NB4 (cell line): ENCODE measurements at regions not wholly inside any gene's neighbourhood (a gene's known extent, or its start where the extent isn't known, plus 50 kb on each side); places are given as distances from the start of the nearest gene placed in this dataset.

ENCODE experiments used
- DNase-seq: peaks from one replicate; pipeline ENCODE4 v3.0.0; 2010; ENCODE audit warnings: low read depth
- H3K4me3 ChIP-seq: one replicate; pipeline ENCODE4 v1.5.1; 2011; ENCODE audit warnings: mild to moderate bottlenecking, low read depth, low read length, moderate library complexity
- CTCF ChIP-seq: IDR thresholded peaks from one replicate; pipeline ENCODE4 v1.5.1; 2012; ENCODE audit warnings: low read depth, low read length
- MYC ChIP-seq: IDR thresholded peaks from 2 replicates; pipeline ENCODE4 v1.6.1; 2011; ENCODE audit warnings: low read depth, low read length
- POLR2A ChIP-seq: IDR thresholded peaks from 2 replicates; pipeline ENCODE4 v1.6.1; 2011; ENCODE audit warnings: mild to moderate bottlenecking; ENCODE audit not compliant: insufficient read length; ENCODE audit errors: extremely low read depth
- TF ChIP-seq, protein P1 (sequence below): IDR thresholded peaks from 2 replicates; pipeline ENCODE4 v1.6.1; 2011; ENCODE audit warnings: low read depth, low read length

DNA sequence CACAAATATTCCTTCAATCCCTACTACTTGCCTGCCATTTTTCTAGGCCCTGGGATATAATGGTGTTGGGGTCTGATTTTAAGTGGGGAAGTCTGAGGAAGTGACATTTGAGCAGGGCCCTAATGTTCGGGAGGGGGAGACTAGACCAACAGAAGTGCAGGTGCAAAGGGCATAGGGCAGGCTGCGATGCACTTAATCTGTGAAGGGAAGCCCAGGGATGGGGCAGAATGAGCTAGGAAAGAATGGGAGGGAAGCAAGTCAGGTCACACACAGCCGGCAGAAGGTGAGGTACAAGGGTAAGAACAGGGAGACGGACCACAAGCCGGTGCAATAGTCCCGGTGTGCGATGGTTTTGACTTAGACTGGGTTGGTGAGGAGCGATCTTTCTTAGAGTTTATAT lies 146.8 kb downstream of the UNC5CL start:
- TF ChIP-seq, protein P1, sequence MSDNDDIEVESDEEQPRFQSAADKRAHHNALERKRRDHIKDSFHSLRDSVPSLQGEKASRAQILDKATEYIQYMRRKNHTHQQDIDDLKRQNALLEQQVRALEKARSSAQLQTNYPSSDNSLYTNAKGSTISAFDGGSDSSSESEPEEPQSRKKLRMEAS, result no peak
- TF ChIP-seq MYC, result no peak
- no peak for TF ChIP-seq POLR2A
- TF ChIP-seq CTCF, result no peak
- no peak overlapping the region for H3K4me3 ChIP-seq
- no peak for DNase-seq

- no peak overlapping the region for H3K4me3 ChIP-seq
- DNase-seq, result no peak
- TF ChIP-seq POLR2A (no peak), CTCF (no peak), MYC (no peak)
- TF ChIP-seq, protein P1, result no peak
These were observed 147.3 kb downstream of the UNC5CL start for GRCh38 chr6:40891686-40892085.

DNA sequence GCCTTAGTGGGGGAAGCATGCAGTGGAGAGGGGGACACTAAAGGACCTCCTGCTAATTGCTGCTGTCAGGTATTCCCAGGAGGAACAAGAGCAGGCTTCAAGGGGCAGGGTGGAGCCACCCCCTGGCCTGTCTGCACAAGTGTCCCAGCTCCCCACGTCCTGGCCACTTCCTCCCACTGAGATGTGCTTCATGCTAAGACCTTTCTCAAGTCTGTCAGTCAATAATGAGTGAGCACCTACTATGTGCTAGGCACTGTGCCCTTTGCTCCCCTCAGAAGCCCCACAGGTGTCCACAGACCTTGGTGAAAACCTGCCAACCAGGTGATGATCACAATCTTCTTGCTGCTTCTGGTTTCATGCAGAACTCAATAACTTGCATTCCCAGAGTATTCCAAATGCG lies 147.9 kb downstream of the UNC5CL start:
- DNase-seq, result no peak
- TF ChIP-seq MYC, result no peak
- TF ChIP-seq, protein P1, result no peak
- TF ChIP-seq POLR2A, result no peak
- TF ChIP-seq CTCF, result no peak
- H3K4me3 ChIP-seq, result no peak overlapping the region

DNA sequence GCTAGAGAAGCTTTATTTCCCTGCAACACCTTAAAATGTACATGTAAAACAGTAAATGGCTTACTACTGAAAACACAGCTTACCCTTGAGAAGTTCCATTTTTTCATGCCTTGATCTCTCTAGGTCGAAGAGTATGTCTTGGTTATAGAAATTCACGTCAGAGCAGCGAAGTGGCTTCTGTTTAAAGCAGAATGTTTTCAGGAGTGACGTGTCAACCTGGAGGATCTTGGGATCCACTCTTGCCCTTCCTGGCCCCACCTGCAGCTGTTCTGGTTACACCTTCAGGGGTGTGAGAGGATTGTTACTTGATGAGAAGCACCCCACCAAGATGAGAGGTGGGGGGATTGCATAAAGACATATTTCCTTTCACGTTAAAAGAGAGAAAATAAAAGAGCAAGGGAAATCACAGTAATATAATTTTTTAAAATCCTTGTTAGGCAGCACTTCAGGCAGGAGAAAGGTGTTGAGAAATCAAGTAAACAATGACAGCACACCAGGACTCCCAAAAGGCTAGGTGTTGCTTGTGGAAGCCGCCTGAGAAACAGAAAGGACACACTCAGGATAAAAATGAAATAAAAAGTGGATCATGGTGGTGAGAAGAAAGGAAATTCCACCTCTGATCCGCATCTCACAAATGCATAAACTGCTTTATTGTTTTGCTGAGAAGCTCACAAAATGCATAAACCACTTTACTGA lies 149.7 kb downstream of the UNC5CL start:
- DNase-seq, result no peak
- TF ChIP-seq CTCF (no peak), POLR2A (no peak), MYC (no peak)
- TF ChIP-seq, protein P1, result no peak
- no peak overlapping the region for H3K4me3 ChIP-seq

GRCh38 chr6:40888456-40888990 lies 150.5 kb downstream of the UNC5CL start:
- TF ChIP-seq, protein P1, result no peak
- no peak for TF ChIP-seq MYC
- TF ChIP-seq CTCF, result no peak
- no peak for TF ChIP-seq POLR2A
- no peak for DNase-seq
- no peak overlapping the region for H3K4me3 ChIP-seq
